ENCODE measurements at regions not wholly inside any gene's neighbourhood (a gene's known extent, or its start where the extent isn't known, plus 50 kb on each side); places are given as distances from the start of the nearest gene placed in this dataset.
A peak's percentile ranks its signal among the peaks of the same experiment; 100 is the strongest.

DNA sequence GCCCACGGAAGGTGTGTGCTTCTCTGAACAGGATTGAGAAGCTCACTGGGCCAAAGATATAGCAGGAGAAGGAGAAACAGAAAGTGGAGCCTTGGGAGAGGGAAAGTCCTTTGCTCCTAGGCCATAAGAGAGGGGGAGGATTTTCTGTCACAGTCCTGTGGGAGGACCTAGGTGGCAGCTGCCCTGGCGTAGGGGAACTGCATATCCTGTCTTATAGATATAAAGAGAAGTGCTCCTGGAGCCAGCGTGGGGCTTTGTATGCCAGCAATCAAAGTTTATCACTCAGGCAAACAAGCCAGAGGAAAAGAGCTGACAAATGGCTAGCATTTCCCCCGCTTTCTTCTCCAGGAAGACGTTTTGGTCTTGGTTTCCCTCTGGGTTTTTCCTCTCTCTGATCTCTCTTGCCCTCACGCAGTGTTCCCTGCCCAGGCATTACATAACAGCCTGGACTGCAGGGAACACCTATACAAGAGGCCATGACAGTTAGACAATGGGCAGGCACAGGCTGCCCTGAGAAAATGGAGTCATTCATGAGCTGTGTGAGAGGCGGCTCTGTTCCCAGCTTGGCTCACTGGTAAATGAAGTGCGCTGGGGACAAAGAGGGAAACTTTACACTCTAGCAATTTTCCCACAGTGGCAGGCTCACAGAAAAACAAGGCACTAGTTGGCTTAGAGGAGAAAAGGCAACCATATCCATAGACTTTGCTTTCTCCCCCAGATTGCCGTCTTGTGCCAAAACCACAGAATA lies 52.5 kb upstream of the ZNF648 start:
- Histone ChIP-seq H4K20me1 (ENCODE audit: control insufficient read depth, insufficient read depth, insufficient read length) (no peaks in the 10 kb centered on the region), H3T11ph (ENCODE audit: low read length) (no peak overlapping the region), H3K56ac (ENCODE audit: insufficient read length, low read depth, low read length) (no peak overlapping the region), H3K4ac (ENCODE audit: low read depth, low read length) (no peak overlapping the region), H2BK20ac (ENCODE audit: low read depth, low read length, poor library complexity, severe bottlenecking) (no peak overlapping the region), H3K4me2 (ENCODE audit: insufficient read depth, insufficient read length, low read length) (no peak overlapping the region), H2BK12ac (ENCODE audit: insufficient read length, low read depth, low read length) (no peak overlapping the region), H3K79me1 (ENCODE audit: insufficient read depth, low read depth, low read length, poor library complexity, severe bottlenecking) (no peaks in the 10 kb centered on the region), H2BK15ac (ENCODE audit: low read depth, low read length) (no peak overlapping the region), H2AK5ac (ENCODE audit: insufficient read length, low read length) (no peak overlapping the region), H2BK120ac (ENCODE audit: low read depth, low read length, poor library complexity, severe bottlenecking) (no peak overlapping the region), H4K5ac (ENCODE audit: insufficient read length, low read depth, low read length) (no peak overlapping the region), H3K23ac (ENCODE audit: insufficient read length, low read depth, low read length) (no peak overlapping the region), H3K23me2 (ENCODE audit: insufficient read length, low read depth, low read length, poor library complexity, severe bottlenecking) (no peaks in the 10 kb centered on the region), H3K4me1 (ENCODE audit: insufficient read depth, low read length) (peaks cover 2% of the 10 kb centered on the region; the same call in 1 of the 2 replicates), H4K91ac (ENCODE audit: insufficient read length, low read depth, low read length) (no peak overlapping the region), H3K27me3 (ENCODE audit: insufficient read depth, low read length) (no peaks in the 10 kb centered on the region), H2AFZ (ENCODE audit: low read length) (no peak overlapping the region), H3K14ac (ENCODE audit: insufficient read depth, low read length) (0 out of 2 replicates have a peak overlapping the region, but pooled peaks have one; percentile 5), H4K8ac (replicated peaks; ENCODE audit: insufficient read length, low read depth, low read length) (no peak overlapping the region), H3K9ac (ENCODE audit: extremely low read depth, insufficient read length, low read length) (no peak overlapping the region), H3K9me3 (ENCODE audit: control insufficient read depth, low read depth, low read length) (no peaks in the 10 kb centered on the region), H3K79me2 (ENCODE audit: insufficient read depth, low read length) (no peaks in the 10 kb centered on the region), H3K18ac (ENCODE audit: insufficient read length, low read depth, low read length) (peak overlapping the region; percentile 9), H3K27ac (ENCODE audit: insufficient read length, low read depth, low read length) (no peak overlapping the region), H2BK5ac (ENCODE audit: insufficient read length, low read length) (no peak overlapping the region)
- DNase-seq: no peak
- Mint-ChIP-seq H3K27me3 (ENCODE audit: low read depth) (no peaks in the 10 kb centered on the region), H3K9me3 (no peaks in the 10 kb centered on the region), H3K27ac (peak overlapping the region in 2 of 3 experiments; percentile 6 to 59; a peak in 3 of 7 replicates), H3K4me1 (peaks cover 10 to 24% of the 10 kb centered on the region in 2 experiments), H3K4me3 (no peak overlapping the region), H3K36me3 (ENCODE audit: insufficient read depth in 1 of 3, low read depth in 3 of 3) (no peaks in the 10 kb centered on the region)
- WGBS (ENCODE audit: extremely low coverage, insufficient read length, low lambda C conversion rate): no CpG with 5 or more reads among the region's 9 CpGs
- TF ChIP-seq, protein P1, sequence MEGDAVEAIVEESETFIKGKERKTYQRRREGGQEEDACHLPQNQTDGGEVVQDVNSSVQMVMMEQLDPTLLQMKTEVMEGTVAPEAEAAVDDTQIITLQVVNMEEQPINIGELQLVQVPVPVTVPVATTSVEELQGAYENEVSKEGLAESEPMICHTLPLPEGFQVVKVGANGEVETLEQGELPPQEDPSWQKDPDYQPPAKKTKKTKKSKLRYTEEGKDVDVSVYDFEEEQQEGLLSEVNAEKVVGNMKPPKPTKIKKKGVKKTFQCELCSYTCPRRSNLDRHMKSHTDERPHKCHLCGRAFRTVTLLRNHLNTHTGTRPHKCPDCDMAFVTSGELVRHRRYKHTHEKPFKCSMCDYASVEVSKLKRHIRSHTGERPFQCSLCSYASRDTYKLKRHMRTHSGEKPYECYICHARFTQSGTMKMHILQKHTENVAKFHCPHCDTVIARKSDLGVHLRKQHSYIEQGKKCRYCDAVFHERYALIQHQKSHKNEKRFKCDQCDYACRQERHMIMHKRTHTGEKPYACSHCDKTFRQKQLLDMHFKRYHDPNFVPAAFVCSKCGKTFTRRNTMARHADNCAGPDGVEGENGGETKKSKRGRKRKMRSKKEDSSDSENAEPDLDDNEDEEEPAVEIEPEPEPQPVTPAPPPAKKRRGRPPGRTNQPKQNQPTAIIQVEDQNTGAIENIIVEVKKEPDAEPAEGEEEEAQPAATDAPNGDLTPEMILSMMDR (conservative IDR thresholded peaks at IDR 0.05): no peak

Data from H9 (cell line).